ENCODE measurements at regions not wholly inside any gene's neighbourhood (a gene's known extent, or its start where the extent isn't known, plus 50 kb on each side); places are given as distances from the start of the nearest gene placed in this dataset.
"Not testable (repeated sequence)": the region's sequence is repeated elsewhere in the genome, so short reads cannot be mapped to it uniquely, and the experiment has no call there.

GRCh38 chr6:166251655-166252054 lies 56.5 kb downstream of the PRR18 start:
- H3K27me3 Mint-ChIP-seq: peaks cover 45% of the 10 kb centered on the region
- H3K36me3 ChIP-seq (ENCODE audit: insufficient read depth, low read length): no peaks in the 10 kb centered on the region
- peaks cover 13% of the 10 kb centered on the region for H3K4me1 Mint-ChIP-seq (ENCODE audit: low read depth)
- H3K9me3 Mint-ChIP-seq: no peaks in the 10 kb centered on the region
- H3K4me1 ChIP-seq (ENCODE audit: insufficient read depth, low read length): peaks cover 23% of the 10 kb centered on the region
- peak overlapping the region; percentile 55 for H3K4me3 Mint-ChIP-seq
- no peak overlapping the region for H3K27ac ChIP-seq (ENCODE audit: low read depth in 1 of 2, low read length in 2 of 2)
- ChIA-PET CTCF (no interaction called here), POLR2A (no interaction called here)
- no peaks in the 10 kb centered on the region for H3K9me3 ChIP-seq (ENCODE audit: control insufficient read depth in 1 of 2, insufficient read depth in 1 of 2, low read length in 2 of 2)
- no peak overlapping the region for H3K4me3 ChIP-seq (ENCODE audit: low read length)
- no peak overlapping the region for H3K27ac Mint-ChIP-seq
- H3K27me3 ChIP-seq (ENCODE audit: control insufficient read depth in 1 of 2, insufficient read depth in 2 of 2, low read length in 2 of 2): peaks cover 20 to 21% of the 10 kb centered on the region in 2 experiments
- TF ChIP-seq, protein P1, sequence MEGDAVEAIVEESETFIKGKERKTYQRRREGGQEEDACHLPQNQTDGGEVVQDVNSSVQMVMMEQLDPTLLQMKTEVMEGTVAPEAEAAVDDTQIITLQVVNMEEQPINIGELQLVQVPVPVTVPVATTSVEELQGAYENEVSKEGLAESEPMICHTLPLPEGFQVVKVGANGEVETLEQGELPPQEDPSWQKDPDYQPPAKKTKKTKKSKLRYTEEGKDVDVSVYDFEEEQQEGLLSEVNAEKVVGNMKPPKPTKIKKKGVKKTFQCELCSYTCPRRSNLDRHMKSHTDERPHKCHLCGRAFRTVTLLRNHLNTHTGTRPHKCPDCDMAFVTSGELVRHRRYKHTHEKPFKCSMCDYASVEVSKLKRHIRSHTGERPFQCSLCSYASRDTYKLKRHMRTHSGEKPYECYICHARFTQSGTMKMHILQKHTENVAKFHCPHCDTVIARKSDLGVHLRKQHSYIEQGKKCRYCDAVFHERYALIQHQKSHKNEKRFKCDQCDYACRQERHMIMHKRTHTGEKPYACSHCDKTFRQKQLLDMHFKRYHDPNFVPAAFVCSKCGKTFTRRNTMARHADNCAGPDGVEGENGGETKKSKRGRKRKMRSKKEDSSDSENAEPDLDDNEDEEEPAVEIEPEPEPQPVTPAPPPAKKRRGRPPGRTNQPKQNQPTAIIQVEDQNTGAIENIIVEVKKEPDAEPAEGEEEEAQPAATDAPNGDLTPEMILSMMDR (IDR thresholded peaks at IDR 0.05): no peak
- intact Hi-C loops (cut with DNase I, micrococcal nuclease): no loop called here
- no peaks in the 10 kb centered on the region for H3K36me3 Mint-ChIP-seq (ENCODE audit: low read depth)
- DNase-seq (no peak), ATAC-seq (ENCODE audit: poor library complexity) (no peak)

- Histone ChIP-seq H3K4me3 (ENCODE audit: low read length) (no peak overlapping the region), H3K4me1 (ENCODE audit: insufficient read depth, low read length) (peaks cover 23% of the 10 kb centered on the region), H3K36me3 (ENCODE audit: insufficient read depth, low read length) (no peaks in the 10 kb centered on the region), H3K27me3 (ENCODE audit: control insufficient read depth in 1 of 2, insufficient read depth in 2 of 2, low read length in 2 of 2) (peaks cover 20 to 21% of the 10 kb centered on the region in 2 experiments), H3K27ac (ENCODE audit: low read depth in 1 of 2, low read length in 2 of 2) (no peak overlapping the region), H3K9me3 (ENCODE audit: control insufficient read depth in 1 of 2, insufficient read depth in 1 of 2, low read length in 2 of 2) (no peaks in the 10 kb centered on the region)
- TF ChIP-seq, protein P1 (IDR thresholded peaks at IDR 0.05): no peak
- H3K4me1 Mint-ChIP-seq (ENCODE audit: low read depth): peaks cover 13% of the 10 kb centered on the region
- intact Hi-C loops (cut with DNase I, micrococcal nuclease): no loop called here
- ChIA-PET POLR2A (no interaction called here), CTCF (no interaction called here)
- ATAC-seq (ENCODE audit: poor library complexity) (no peak), DNase-seq (no peak)
- H3K27ac Mint-ChIP-seq: no peak overlapping the region
- no peaks in the 10 kb centered on the region for H3K9me3 Mint-ChIP-seq
- H3K36me3 Mint-ChIP-seq (ENCODE audit: low read depth): no peaks in the 10 kb centered on the region
- H3K27me3 Mint-ChIP-seq: peaks cover 41% of the 10 kb centered on the region
- H3K4me3 Mint-ChIP-seq: no peak overlapping the region
Measured at GRCh38 chr6:166251211-166251610, 57.0 kb downstream of the PRR18 start.

- H3K27ac Mint-ChIP-seq; ATAC-seq (ENCODE audit: poor library complexity); CTCF ChIA-PET; DNase-seq; intact Hi-C loops (cut with DNase I, micrococcal nuclease); H3K27ac ChIP-seq (ENCODE audit: low read depth in 1 of 2, low read length in 2 of 2); H3K9me3 Mint-ChIP-seq; H3K4me3 ChIP-seq (ENCODE audit: low read length); POLR2A ChIA-PET; H3K36me3 ChIP-seq (ENCODE audit: insufficient read depth, low read length); H3K9me3 ChIP-seq (ENCODE audit: control insufficient read depth in 1 of 2, insufficient read depth in 1 of 2, low read length in 2 of 2); H3K4me3 Mint-ChIP-seq; H3K36me3 Mint-ChIP-seq (ENCODE audit: low read depth): not testable (repeated sequence)
- Histone ChIP-seq H3K4me1 (ENCODE audit: insufficient read depth, low read length) (peaks cover 31% of the 10 kb centered on the region), H3K27me3 (ENCODE audit: control insufficient read depth in 1 of 2, insufficient read depth in 2 of 2, low read length in 2 of 2) (peaks cover 17 to 19% of the 10 kb centered on the region in 2 experiments)
- Mint-ChIP-seq H3K4me1 (ENCODE audit: low read depth) (peaks cover 18% of the 10 kb centered on the region), H3K27me3 (peaks cover 27% of the 10 kb centered on the region)
Measured at GRCh38 chr6:166249061-166249785, 59.0 kb downstream of the PRR18 start.

DNA sequence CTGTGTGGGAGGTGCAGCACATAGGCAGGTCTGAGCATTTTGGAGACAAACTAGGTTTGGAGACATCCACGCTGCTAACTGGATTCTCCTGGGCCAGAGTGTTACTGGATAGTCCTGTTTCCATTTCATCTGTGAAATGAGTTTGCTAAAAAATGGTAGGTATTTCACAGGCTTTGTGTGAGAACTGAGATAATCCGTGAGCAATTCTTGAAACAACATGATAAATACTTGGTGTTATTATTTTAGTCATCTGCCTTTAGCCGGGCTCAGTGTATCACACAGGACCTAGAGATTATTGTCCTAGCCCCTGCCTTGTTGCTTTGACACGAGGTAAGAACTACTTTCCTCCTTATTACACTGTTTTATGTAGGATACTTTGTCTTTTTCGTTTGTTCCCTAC lies 63.0 kb downstream of the PRR18 start:
- no peak overlapping the region for H3K4me3 ChIP-seq (ENCODE audit: low read length)
- H3K27ac ChIP-seq (ENCODE audit: low read depth in 1 of 2, low read length in 2 of 2): no peak overlapping the region
- ATAC-seq (ENCODE audit: poor library complexity) (no peak), DNase-seq (no peak)
- intact Hi-C loops (cut with DNase I, micrococcal nuclease): no loop called here
- H3K27ac Mint-ChIP-seq: no peak overlapping the region
- H3K4me1 ChIP-seq (ENCODE audit: insufficient read depth, low read length): peaks cover 30% of the 10 kb centered on the region
- CTCF ChIA-PET: no interaction called here
- H3K9me3 Mint-ChIP-seq: no peaks in the 10 kb centered on the region
- H3K4me1 Mint-ChIP-seq (ENCODE audit: low read depth): peaks cover 20% of the 10 kb centered on the region
- H3K4me3 Mint-ChIP-seq: no peak overlapping the region
- no peaks in the 10 kb centered on the region for H3K27me3 ChIP-seq (ENCODE audit: control insufficient read depth in 1 of 2, insufficient read depth in 2 of 2, low read length in 2 of 2)
- no peaks in the 10 kb centered on the region for H3K9me3 ChIP-seq (ENCODE audit: control insufficient read depth in 1 of 2, insufficient read depth in 1 of 2, low read length in 2 of 2)
- no peaks in the 10 kb centered on the region for H3K36me3 ChIP-seq (ENCODE audit: insufficient read depth, low read length)
- no peaks in the 10 kb centered on the region for H3K36me3 Mint-ChIP-seq (ENCODE audit: low read depth)
- H3K27me3 Mint-ChIP-seq: peaks cover 9% of the 10 kb centered on the region
- TF ChIP-seq, protein P1 (IDR thresholded peaks at IDR 0.05): no peak
- POLR2A ChIA-PET: no interaction called here
